Gastroesophageal sphincter (tissue), 3 donors: ENCODE measurements at regions not wholly inside any gene's neighbourhood (a gene's known extent, or its start where the extent isn't known, plus 50 kb on each side); places are given as distances from the start of the nearest gene placed in this dataset.

Experiments used
- CTCF ChIP-seq, 4 experiments: fragments of 200-600 bp in 2 of 4; fragments of 450-650 bp in 2 of 4; sonication (generic) in 1 of 4; IDR thresholded peaks; one replicate each; pipeline ENCODE4 v1.5.1; 2017 to 2019; ENCODE audit warnings: antibody characterized with exemption in 4 of 4, mild to moderate bottlenecking in 2 of 4, moderate library complexity in 2 of 4
- EP300 ChIP-seq: sonication (generic); formaldehyde crosslinking; IDR thresholded peaks from one replicate; pipeline ENCODE4 v1.6.1; 2017; ENCODE audit warnings: antibody characterized with exemption, mild to moderate bottlenecking
- POLR2A ChIP-seq, 2 donors: fragments of 450-650 bp; IDR thresholded peaks; one replicate each; pipeline ENCODE4 v1.6.1; 2017; ENCODE audit warnings: antibody characterized with exemption in 2 of 2, mild to moderate bottlenecking in 2 of 2, moderate library complexity in 1 of 2
- POLR2AphosphoS5 ChIP-seq: sonication (generic); formaldehyde crosslinking; IDR thresholded peaks from one replicate; pipeline ENCODE4 v1.6.1; 2017; ENCODE audit warnings: antibody characterized with exemption

- no peak for TF ChIP-seq CTCF (IDR thresholded peaks at IDR 0.05)
- peak; percentile 25 for TF ChIP-seq POLR2AphosphoS5
- no peak for TF ChIP-seq POLR2A (IDR thresholded peaks at IDR 0.05)
- TF ChIP-seq EP300 = no peak
Measured at GRCh38 chr5:173420108-173420507, 91.9 kb upstream of the STC2 start.
